ENCODE measurements at regions not wholly inside any gene's neighbourhood (a gene's known extent, or its start where the extent isn't known, plus 50 kb on each side); places are given as distances from the start of the nearest gene placed in this dataset.

GRCh38 chr3:80241791-80242190 lies 474.0 kb upstream of the ROBO1 start:
- TF ChIP-seq EZH2 (IDR thresholded peaks at IDR 0.05; ENCODE audit: insufficient read depth, poor library complexity, severe bottlenecking) (no peak), EZH2phosphoT487 (IDR thresholded peaks at IDR 0.05; ENCODE audit: insufficient read depth, low read depth) (no peak)
